NAMALWA (cell line): ENCODE measurements at regions not wholly inside any gene's neighbourhood (a gene's known extent, or its start where the extent isn't known, plus 50 kb on each side); places are given as distances from the start of the nearest gene placed in this dataset.

Source experiments
- DNase-seq: peaks from one replicate; pipeline ENCODE4 v3.0.0-alpha.2; 2015; ENCODE audit warnings: low spot score

GRCh38 chr7:111676167-111676566, 113.9 kb upstream of the IMMP2L start:
- DNase-seq, result no peak

GRCh38 chr7:111672901-111673300, 110.6 kb upstream of the IMMP2L start:
- no peak for DNase-seq

- no peak for DNase-seq
These were observed 109.6 kb upstream of the IMMP2L start for GRCh38 chr7:111671927-111672326.

GRCh38 chr7:111668711-111669110, 106.4 kb upstream of the IMMP2L start:
- no peak for DNase-seq

GRCh38 chr7:111667488-111667887, 105.2 kb upstream of the IMMP2L start:
- no peak for DNase-seq

- DNase-seq, result no peak
These were observed 104.0 kb upstream of the IMMP2L start for GRCh38 chr7:111666260-111666659.

GRCh38 chr7:111663771-111664170, 101.5 kb upstream of the IMMP2L start:
- no peak for DNase-seq

- DNase-seq, result no peak
These were observed 100.1 kb upstream of the IMMP2L start for GRCh38 chr7:111662386-111662785.

- DNase-seq, result no peak
These were observed 98.2 kb upstream of the IMMP2L start for GRCh38 chr7:111660478-111660877.

GRCh38 chr7:111658546-111658945, 96.3 kb upstream of the IMMP2L start:
- no peak for DNase-seq

- no peak for DNase-seq
These were observed 94.7 kb upstream of the IMMP2L start for GRCh38 chr7:111657018-111657417.

- no peak for DNase-seq
These were observed 92.1 kb upstream of the IMMP2L start for GRCh38 chr7:111654343-111654742.

GRCh38 chr7:111653846-111654245, 91.6 kb upstream of the IMMP2L start:
- no peak for DNase-seq

GRCh38 chr7:111650456-111650999, 88.2 kb upstream of the IMMP2L start:
- DNase-seq, result no peak

GRCh38 chr7:111647881-111648280, 85.6 kb upstream of the IMMP2L start:
- DNase-seq, result no peak

GRCh38 chr7:111644595-111644994, 82.3 kb upstream of the IMMP2L start:
- peak; percentile 30 for DNase-seq

- no peak for DNase-seq
These were observed 80.1 kb upstream of the IMMP2L start for GRCh38 chr7:111642373-111642772.

GRCh38 chr7:111640416-111640815, 78.1 kb upstream of the IMMP2L start:
- DNase-seq, result no peak

- DNase-seq, result no peak
These were observed 77.6 kb upstream of the IMMP2L start for GRCh38 chr7:111639934-111640333.

GRCh38 chr7:111638078-111638477, 75.8 kb upstream of the IMMP2L start:
- DNase-seq, result no peak

- no peak for DNase-seq
These were observed 71.6 kb upstream of the IMMP2L start for GRCh38 chr7:111633878-111634277.

GRCh38 chr7:111630862-111631261, 68.6 kb upstream of the IMMP2L start:
- DNase-seq, result no peak

GRCh38 chr7:111622084-111622483, 59.8 kb upstream of the IMMP2L start:
- no peak for DNase-seq
